ENCODE measurements at regions not wholly inside any gene's neighbourhood (a gene's known extent, or its start where the extent isn't known, plus 50 kb on each side); places are given as distances from the start of the nearest gene placed in this dataset.

GRCh38 chr6:104630955-104631354 is 228.8 kb downstream of the HACE1 start:
- no peak for ATAC-seq
- Histone ChIP-seq H3K4me1 (ENCODE audit: insufficient read depth, low read length) (peaks cover 7% of the 10 kb centered on the region; the same call in 1 of the 2 replicates), H3K27ac (ENCODE audit: low read length) (no peak overlapping the region), H3K4me2 (ENCODE audit: low read length) (no peak overlapping the region), H3F3A (ENCODE audit: low read length, unreplicated experiment) (no peaks in the 10 kb centered on the region), H3K79me2 (ENCODE audit: low read length) (no peaks in the 10 kb centered on the region), H3K36me3 (ENCODE audit: low read depth, low read length) (no peaks in the 10 kb centered on the region), H3K9me3 (ENCODE audit: low read length) (no peaks in the 10 kb centered on the region), H2AFZ (ENCODE audit: low read length) (no peak overlapping the region), H3K27me3 (ENCODE audit: low read length) (no peaks in the 10 kb centered on the region), H3K9ac (ENCODE audit: low read length) (no peak overlapping the region), H4K20me1 (ENCODE audit: low read length) (no peaks in the 10 kb centered on the region), H3K4me3 (ENCODE audit: low read length) (no peak overlapping the region), H3K9me2 (replicated peaks; ENCODE audit: low read length) (no peaks in the 10 kb centered on the region)
- TF ChIP-seq CTCF (conservative IDR thresholded peaks at IDR 0.05; ENCODE audit: low read depth, low read length), result no peak
- TF ChIP-seq EZH2 (IDR thresholded peaks at IDR 0.05; ENCODE audit: low read length, unreplicated experiment), result no peak
- no peak for TF ChIP-seq EZH2phosphoT487 (IDR thresholded peaks at IDR 0.05; ENCODE audit: borderline replicate concordance, low read length)
- POLR2A ChIA-PET (ENCODE audit: unreplicated experiment), result no interaction called here
- intact Hi-C loops (cut with micrococcal nuclease), result no loop called here
- no TSS peak for BruUV-seq (replicated peaks)
- CTCF ChIA-PET, result no interaction called here
- DNase-seq, result no peak

GRCh38 chr6:104630522-104630921 is 229.2 kb downstream of the HACE1 start:
- Histone ChIP-seq H3F3A (ENCODE audit: low read length, unreplicated experiment) (no peaks in the 10 kb centered on the region), H3K9me3 (ENCODE audit: low read length) (no peaks in the 10 kb centered on the region), H3K4me2 (ENCODE audit: low read length) (no peak overlapping the region), H2AFZ (ENCODE audit: low read length) (no peak overlapping the region), H3K27me3 (ENCODE audit: low read length) (no peaks in the 10 kb centered on the region), H3K9ac (ENCODE audit: low read length) (no peak overlapping the region), H3K4me3 (ENCODE audit: low read length) (no peak overlapping the region), H3K79me2 (ENCODE audit: low read length) (no peaks in the 10 kb centered on the region), H4K20me1 (ENCODE audit: low read length) (no peaks in the 10 kb centered on the region), H3K27ac (ENCODE audit: low read length) (no peak overlapping the region), H3K36me3 (ENCODE audit: low read depth, low read length) (no peaks in the 10 kb centered on the region), H3K4me1 (ENCODE audit: insufficient read depth, low read length) (peaks cover 11% of the 10 kb centered on the region; the same call in 1 of the 2 replicates), H3K9me2 (replicated peaks; ENCODE audit: low read length) (no peaks in the 10 kb centered on the region)
- ATAC-seq (no peak), DNase-seq (no peak)
- intact Hi-C loops (cut with micrococcal nuclease), result no loop called here
- no TSS peak for BruUV-seq (replicated peaks)
- CTCF ChIA-PET, result no interaction called here
- POLR2A ChIA-PET (ENCODE audit: unreplicated experiment), result no interaction called here
- TF ChIP-seq EZH2 (IDR thresholded peaks at IDR 0.05; ENCODE audit: low read length, unreplicated experiment) (no peak), CTCF (conservative IDR thresholded peaks at IDR 0.05; ENCODE audit: low read depth, low read length) (no peak), EZH2phosphoT487 (IDR thresholded peaks at IDR 0.05; ENCODE audit: borderline replicate concordance, low read length) (no peak)

GRCh38 chr6:104629826-104630225 is 229.9 kb downstream of the HACE1 start:
- intact Hi-C loops (cut with micrococcal nuclease), result no loop called here
- no TSS peak for BruUV-seq (replicated peaks)
- Histone ChIP-seq H2AFZ (ENCODE audit: low read length) (no peak overlapping the region), H3K9me3 (ENCODE audit: low read length) (no peaks in the 10 kb centered on the region), H3K79me2 (ENCODE audit: low read length) (no peaks in the 10 kb centered on the region), H3K4me1 (ENCODE audit: insufficient read depth, low read length) (peaks cover 15% of the 10 kb centered on the region; the same call in 1 of the 2 replicates), H3K36me3 (ENCODE audit: low read depth, low read length) (no peaks in the 10 kb centered on the region), H3K4me3 (ENCODE audit: low read length) (no peak overlapping the region), H3F3A (ENCODE audit: low read length, unreplicated experiment) (no peaks in the 10 kb centered on the region), H4K20me1 (ENCODE audit: low read length) (no peaks in the 10 kb centered on the region), H3K27ac (ENCODE audit: low read length) (no peak overlapping the region), H3K27me3 (ENCODE audit: low read length) (no peaks in the 10 kb centered on the region), H3K4me2 (ENCODE audit: low read length) (no peak overlapping the region), H3K9ac (ENCODE audit: low read length) (no peak overlapping the region), H3K9me2 (replicated peaks; ENCODE audit: low read length) (no peaks in the 10 kb centered on the region)
- ATAC-seq, result no peak
- TF ChIP-seq EZH2 (IDR thresholded peaks at IDR 0.05; ENCODE audit: low read length, unreplicated experiment), result no peak
- TF ChIP-seq CTCF (conservative IDR thresholded peaks at IDR 0.05; ENCODE audit: low read depth, low read length), result no peak
- no peak for TF ChIP-seq EZH2phosphoT487 (IDR thresholded peaks at IDR 0.05; ENCODE audit: borderline replicate concordance, low read length)
- POLR2A ChIA-PET (ENCODE audit: unreplicated experiment), result no interaction called here
- CTCF ChIA-PET, result no interaction called here
- DNase-seq, result no peak

All from PC-3 (cell line).